ENCODE measurements at regions not wholly inside any gene's neighbourhood (a gene's known extent, or its start where the extent isn't known, plus 50 kb on each side); places are given as distances from the start of the nearest gene placed in this dataset.
"Not testable (repeated sequence)": the region's sequence is repeated elsewhere in the genome, so short reads cannot be mapped to it uniquely, and the experiment has no call there.

DNA sequence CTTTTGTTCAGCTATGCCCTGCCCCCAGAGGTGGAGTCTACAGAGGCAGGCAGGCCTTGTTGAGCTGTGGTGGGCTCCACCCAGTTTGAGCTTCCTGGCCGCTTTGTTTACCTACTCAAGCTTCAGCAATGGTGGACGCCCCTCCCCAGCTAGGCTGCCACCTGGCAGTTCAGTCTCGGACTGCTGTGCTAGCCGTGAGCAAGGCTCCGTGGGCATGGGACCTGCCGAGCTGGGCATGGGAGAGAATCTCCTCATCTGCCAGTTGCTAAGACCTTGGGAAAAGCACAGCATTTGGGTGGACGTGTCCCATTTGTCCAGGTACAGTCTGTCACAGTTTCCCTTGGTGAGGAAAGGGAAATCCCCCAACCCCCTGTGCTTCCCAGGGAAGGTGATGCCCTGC is 270.0 kb upstream of the TCERG1L start:
- TF ChIP-seq CTCF, POLR2A (IDR thresholded peaks at IDR 0.05): not testable (repeated sequence)

Measured in testis (tissue), 2 donors.